ENCODE measurements at regions not wholly inside any gene's neighbourhood (a gene's known extent, or its start where the extent isn't known, plus 50 kb on each side); places are given as distances from the start of the nearest gene placed in this dataset.

DNA sequence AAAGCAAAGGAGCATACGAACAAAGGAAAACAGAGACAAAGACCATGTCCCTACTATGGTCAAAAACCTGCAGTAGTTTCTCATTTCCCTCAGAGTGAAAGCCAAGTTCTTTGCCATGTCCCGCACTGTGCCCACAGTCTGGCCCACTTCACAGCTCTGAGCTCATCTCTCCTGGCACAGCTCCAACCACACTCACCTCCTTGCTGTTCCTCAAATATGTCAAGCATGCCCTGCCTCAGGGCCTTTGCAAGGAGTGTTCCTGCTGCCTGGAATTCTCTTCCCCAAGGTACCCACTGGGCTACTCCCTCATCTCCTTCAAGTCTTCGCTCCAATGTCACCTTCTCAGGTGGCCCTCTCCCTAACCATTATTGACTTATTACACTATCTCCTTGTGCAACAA lies 72.1 kb downstream of the COX18 start:
- DNase-seq (ENCODE audit: low read depth, low spot score), result no peak
- no peaks in the 10 kb centered on the region; the same call in 1 of the 2 replicates for H3K27me3 ChIP-seq (ENCODE audit: insufficient read depth, low read length)
- no peak overlapping the region for H3K27ac ChIP-seq (ENCODE audit: low read depth, low read length)
- intact Hi-C loops (cut with micrococcal nuclease), result no loop called here
- CTCF ChIA-PET, result no interaction called here
- no peaks in the 10 kb centered on the region for H3K79me2 ChIP-seq (ENCODE audit: insufficient read depth, low read length)
- ATAC-seq, result peak; percentile 47; the same call in 1 of the 2 replicates
- H2AFZ ChIP-seq (ENCODE audit: low read depth, low read length, poor library complexity, severe bottlenecking), result no peak overlapping the region
- POLR2A ChIA-PET, result no interaction called here
- no peak overlapping the region for H3K4me3 ChIP-seq (replicated peaks in 1 of 2; ENCODE audit: low read depth in 1 of 2, low read length in 2 of 2)
- no peak overlapping the region for H3K9ac ChIP-seq (ENCODE audit: low read length)
- no peaks in the 10 kb centered on the region for H3K36me3 ChIP-seq (ENCODE audit: control insufficient read depth in 1 of 2, insufficient read depth in 2 of 2, low read length in 2 of 2)
- no TSS peak for BruUV-seq (replicated peaks)
- no peak for TF ChIP-seq RAD21 (IDR thresholded peaks at IDR 0.05; ENCODE audit: low read depth)
- TF ChIP-seq TCF7L2 (IDR thresholded peaks at IDR 0.05; ENCODE audit: borderline replicate concordance, extremely low read depth, insufficient read depth, insufficient read length), result no peak
- no peak for TF ChIP-seq YY1 (IDR thresholded peaks at IDR 0.05; ENCODE audit: extremely low read depth, insufficient replicate concordance, low read depth, low read length)
- TF ChIP-seq, protein P1, sequence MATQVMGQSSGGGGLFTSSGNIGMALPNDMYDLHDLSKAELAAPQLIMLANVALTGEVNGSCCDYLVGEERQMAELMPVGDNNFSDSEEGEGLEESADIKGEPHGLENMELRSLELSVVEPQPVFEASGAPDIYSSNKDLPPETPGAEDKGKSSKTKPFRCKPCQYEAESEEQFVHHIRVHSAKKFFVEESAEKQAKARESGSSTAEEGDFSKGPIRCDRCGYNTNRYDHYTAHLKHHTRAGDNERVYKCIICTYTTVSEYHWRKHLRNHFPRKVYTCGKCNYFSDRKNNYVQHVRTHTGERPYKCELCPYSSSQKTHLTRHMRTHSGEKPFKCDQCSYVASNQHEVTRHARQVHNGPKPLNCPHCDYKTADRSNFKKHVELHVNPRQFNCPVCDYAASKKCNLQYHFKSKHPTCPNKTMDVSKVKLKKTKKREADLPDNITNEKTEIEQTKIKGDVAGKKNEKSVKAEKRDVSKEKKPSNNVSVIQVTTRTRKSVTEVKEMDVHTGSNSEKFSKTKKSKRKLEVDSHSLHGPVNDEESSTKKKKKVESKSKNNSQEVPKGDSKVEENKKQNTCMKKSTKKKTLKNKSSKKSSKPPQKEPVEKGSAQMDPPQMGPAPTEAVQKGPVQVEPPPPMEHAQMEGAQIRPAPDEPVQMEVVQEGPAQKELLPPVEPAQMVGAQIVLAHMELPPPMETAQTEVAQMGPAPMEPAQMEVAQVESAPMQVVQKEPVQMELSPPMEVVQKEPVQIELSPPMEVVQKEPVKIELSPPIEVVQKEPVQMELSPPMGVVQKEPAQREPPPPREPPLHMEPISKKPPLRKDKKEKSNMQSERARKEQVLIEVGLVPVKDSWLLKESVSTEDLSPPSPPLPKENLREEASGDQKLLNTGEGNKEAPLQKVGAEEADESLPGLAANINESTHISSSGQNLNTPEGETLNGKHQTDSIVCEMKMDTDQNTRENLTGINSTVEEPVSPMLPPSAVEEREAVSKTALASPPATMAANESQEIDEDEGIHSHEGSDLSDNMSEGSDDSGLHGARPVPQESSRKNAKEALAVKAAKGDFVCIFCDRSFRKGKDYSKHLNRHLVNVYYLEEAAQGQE (IDR thresholded peaks at IDR 0.05; ENCODE audit: low read depth), result no peak
- TF ChIP-seq POLR2A (IDR thresholded peaks at IDR 0.05; ENCODE audit: borderline replicate concordance, extremely low read depth, insufficient read depth, insufficient read length), result no peak
- TF ChIP-seq SP1 (IDR thresholded peaks at IDR 0.05; ENCODE audit: low read depth), result no peak
- no peak for TF ChIP-seq EZH2phosphoT487 (IDR thresholded peaks at IDR 0.05; ENCODE audit: borderline replicate concordance)
- TF ChIP-seq JUND (IDR thresholded peaks at IDR 0.05), result no peak
- TF ChIP-seq, protein P2, sequence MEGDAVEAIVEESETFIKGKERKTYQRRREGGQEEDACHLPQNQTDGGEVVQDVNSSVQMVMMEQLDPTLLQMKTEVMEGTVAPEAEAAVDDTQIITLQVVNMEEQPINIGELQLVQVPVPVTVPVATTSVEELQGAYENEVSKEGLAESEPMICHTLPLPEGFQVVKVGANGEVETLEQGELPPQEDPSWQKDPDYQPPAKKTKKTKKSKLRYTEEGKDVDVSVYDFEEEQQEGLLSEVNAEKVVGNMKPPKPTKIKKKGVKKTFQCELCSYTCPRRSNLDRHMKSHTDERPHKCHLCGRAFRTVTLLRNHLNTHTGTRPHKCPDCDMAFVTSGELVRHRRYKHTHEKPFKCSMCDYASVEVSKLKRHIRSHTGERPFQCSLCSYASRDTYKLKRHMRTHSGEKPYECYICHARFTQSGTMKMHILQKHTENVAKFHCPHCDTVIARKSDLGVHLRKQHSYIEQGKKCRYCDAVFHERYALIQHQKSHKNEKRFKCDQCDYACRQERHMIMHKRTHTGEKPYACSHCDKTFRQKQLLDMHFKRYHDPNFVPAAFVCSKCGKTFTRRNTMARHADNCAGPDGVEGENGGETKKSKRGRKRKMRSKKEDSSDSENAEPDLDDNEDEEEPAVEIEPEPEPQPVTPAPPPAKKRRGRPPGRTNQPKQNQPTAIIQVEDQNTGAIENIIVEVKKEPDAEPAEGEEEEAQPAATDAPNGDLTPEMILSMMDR (IDR thresholded peaks at IDR 0.05 in 2 of 3, conservative IDR thresholded peaks at IDR 0.05 in 1 of 3; ENCODE audit: borderline replicate concordance in 1 of 3, insufficient read depth in 1 of 3, low read depth in 2 of 3, low read length in 2 of 3), result no peak
- TF ChIP-seq FOSL1 (IDR thresholded peaks at IDR 0.05; ENCODE audit: low read depth), result no peak
- no peak for TF ChIP-seq ZFX (IDR thresholded peaks at IDR 0.05)
- H3K9me2 ChIP-seq (ENCODE audit: insufficient read depth), result no peaks in the 10 kb centered on the region
- RAD21 ChIA-PET (ENCODE audit: low non-redundant PET in 1 of 2, low total read pairs in 2 of 2, uncharacterized antibody in 2 of 2, unreplicated experiment in 2 of 2), result no interaction called here
- H3K9me3 ChIP-seq (ENCODE audit: control insufficient read depth in 1 of 2, insufficient read depth in 1 of 2, low read depth in 1 of 2, low read length in 2 of 2), result no peaks in the 10 kb centered on the region
- no peaks in the 10 kb centered on the region for H4K20me1 ChIP-seq (ENCODE audit: insufficient read depth)
- no peaks in the 10 kb centered on the region for H3K4me1 ChIP-seq (ENCODE audit: control insufficient read depth in 1 of 2, insufficient read depth in 2 of 2, low read length in 2 of 2)
- no peak overlapping the region for H3K4me2 ChIP-seq (ENCODE audit: low read length)

All from HCT116 (cell line).